ENCODE measurements at regions not wholly inside any gene's neighbourhood (a gene's known extent, or its start where the extent isn't known, plus 50 kb on each side); places are given as distances from the start of the nearest gene placed in this dataset.

DNA sequence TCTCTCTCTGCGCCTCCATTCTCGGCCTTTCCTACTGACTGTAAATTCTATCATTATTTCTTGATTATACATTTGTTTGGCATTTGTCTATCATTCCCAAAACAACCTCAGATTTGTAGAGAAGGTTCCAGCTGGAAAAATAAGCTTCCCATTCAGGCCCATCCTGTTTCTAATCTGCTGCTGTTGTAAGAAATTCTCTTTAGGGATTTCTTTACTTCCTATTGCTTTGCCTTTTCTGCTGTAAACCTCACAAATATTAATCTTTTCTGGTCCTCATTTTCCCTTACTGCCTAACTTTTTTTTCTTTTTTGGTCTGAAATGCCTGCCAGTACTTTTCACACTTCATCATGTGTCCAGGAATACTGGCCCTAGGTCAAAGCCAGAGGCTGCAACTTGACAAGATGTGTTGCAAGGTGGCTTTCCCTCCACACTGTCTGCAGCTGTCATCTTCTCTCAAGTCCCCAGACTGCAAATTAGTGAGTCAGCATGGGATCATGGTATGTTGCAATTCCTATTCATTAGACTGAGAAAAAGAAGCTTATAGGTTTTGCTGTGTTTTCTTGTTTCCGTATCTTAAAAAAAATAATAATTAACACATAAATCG, 858.7 kb upstream of the CHORDC1 start:
- H3K27me3 ChIP-seq (ENCODE audit: insufficient read depth, poor library complexity, severe bottlenecking) = no peaks in the 10 kb centered on the region
- peak in 1 of 2 experiments; percentile 67 for DNase-seq (ENCODE audit: low read depth in 1 of 2, low spot score in 1 of 2)
- no peak overlapping the region for H3K27ac ChIP-seq (replicated peaks)
- TF ChIP-seq GABPA (IDR thresholded peaks at IDR 0.05; ENCODE audit: low read depth) (no peak), POLR2AphosphoS5 (IDR thresholded peaks at IDR 0.05; ENCODE audit: low read depth) (no peak), SPI1 (IDR thresholded peaks at IDR 0.05; ENCODE audit: borderline replicate concordance, low read depth) (no peak)
- TF ChIP-seq, protein P1, sequence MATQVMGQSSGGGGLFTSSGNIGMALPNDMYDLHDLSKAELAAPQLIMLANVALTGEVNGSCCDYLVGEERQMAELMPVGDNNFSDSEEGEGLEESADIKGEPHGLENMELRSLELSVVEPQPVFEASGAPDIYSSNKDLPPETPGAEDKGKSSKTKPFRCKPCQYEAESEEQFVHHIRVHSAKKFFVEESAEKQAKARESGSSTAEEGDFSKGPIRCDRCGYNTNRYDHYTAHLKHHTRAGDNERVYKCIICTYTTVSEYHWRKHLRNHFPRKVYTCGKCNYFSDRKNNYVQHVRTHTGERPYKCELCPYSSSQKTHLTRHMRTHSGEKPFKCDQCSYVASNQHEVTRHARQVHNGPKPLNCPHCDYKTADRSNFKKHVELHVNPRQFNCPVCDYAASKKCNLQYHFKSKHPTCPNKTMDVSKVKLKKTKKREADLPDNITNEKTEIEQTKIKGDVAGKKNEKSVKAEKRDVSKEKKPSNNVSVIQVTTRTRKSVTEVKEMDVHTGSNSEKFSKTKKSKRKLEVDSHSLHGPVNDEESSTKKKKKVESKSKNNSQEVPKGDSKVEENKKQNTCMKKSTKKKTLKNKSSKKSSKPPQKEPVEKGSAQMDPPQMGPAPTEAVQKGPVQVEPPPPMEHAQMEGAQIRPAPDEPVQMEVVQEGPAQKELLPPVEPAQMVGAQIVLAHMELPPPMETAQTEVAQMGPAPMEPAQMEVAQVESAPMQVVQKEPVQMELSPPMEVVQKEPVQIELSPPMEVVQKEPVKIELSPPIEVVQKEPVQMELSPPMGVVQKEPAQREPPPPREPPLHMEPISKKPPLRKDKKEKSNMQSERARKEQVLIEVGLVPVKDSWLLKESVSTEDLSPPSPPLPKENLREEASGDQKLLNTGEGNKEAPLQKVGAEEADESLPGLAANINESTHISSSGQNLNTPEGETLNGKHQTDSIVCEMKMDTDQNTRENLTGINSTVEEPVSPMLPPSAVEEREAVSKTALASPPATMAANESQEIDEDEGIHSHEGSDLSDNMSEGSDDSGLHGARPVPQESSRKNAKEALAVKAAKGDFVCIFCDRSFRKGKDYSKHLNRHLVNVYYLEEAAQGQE (IDR thresholded peaks at IDR 0.05; ENCODE audit: insufficient replicate concordance, low read depth) = no peak
- TF ChIP-seq, protein P2, sequence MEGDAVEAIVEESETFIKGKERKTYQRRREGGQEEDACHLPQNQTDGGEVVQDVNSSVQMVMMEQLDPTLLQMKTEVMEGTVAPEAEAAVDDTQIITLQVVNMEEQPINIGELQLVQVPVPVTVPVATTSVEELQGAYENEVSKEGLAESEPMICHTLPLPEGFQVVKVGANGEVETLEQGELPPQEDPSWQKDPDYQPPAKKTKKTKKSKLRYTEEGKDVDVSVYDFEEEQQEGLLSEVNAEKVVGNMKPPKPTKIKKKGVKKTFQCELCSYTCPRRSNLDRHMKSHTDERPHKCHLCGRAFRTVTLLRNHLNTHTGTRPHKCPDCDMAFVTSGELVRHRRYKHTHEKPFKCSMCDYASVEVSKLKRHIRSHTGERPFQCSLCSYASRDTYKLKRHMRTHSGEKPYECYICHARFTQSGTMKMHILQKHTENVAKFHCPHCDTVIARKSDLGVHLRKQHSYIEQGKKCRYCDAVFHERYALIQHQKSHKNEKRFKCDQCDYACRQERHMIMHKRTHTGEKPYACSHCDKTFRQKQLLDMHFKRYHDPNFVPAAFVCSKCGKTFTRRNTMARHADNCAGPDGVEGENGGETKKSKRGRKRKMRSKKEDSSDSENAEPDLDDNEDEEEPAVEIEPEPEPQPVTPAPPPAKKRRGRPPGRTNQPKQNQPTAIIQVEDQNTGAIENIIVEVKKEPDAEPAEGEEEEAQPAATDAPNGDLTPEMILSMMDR (IDR thresholded peaks at IDR 0.05; ENCODE audit: insufficient read depth, low read length) = no peak
- H3K4me3 ChIP-seq (replicated peaks; ENCODE audit: insufficient read depth, low read length) = no peak overlapping the region

DNA sequence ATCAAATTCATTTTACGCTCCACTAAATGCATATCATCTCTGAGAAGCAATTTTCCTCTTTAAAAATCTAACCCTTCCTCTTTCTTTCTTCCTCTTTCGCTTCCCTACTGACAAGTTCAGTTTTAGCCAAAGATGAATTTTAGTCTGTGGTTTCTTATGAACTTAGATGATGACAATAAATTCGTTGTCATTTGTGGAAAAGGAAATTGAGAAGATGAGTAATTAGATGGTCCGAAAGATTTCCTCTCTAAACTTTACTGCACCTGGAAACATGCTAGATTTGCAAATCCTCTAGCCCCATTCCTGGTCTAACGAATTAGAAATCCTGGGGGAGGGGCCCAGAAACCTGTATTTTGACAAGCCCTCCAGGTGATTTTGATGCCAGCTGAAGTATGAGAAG, 855.4 kb upstream of the CHORDC1 start:
- DNase-seq (ENCODE audit: low read depth in 1 of 2, low spot score in 1 of 2) = no peak
- no peak overlapping the region for H3K27ac ChIP-seq (replicated peaks)
- H3K4me3 ChIP-seq (replicated peaks; ENCODE audit: insufficient read depth, low read length) = no peak overlapping the region
- TF ChIP-seq, protein P1 (IDR thresholded peaks at IDR 0.05; ENCODE audit: insufficient replicate concordance, low read depth) = no peak
- peak; percentile 23; the same call in 1 of the 2 replicates for TF ChIP-seq SPI1 (IDR thresholded peaks at IDR 0.05; ENCODE audit: borderline replicate concordance, low read depth)
- H3K27me3 ChIP-seq (ENCODE audit: insufficient read depth, poor library complexity, severe bottlenecking) = no peaks in the 10 kb centered on the region

DNA sequence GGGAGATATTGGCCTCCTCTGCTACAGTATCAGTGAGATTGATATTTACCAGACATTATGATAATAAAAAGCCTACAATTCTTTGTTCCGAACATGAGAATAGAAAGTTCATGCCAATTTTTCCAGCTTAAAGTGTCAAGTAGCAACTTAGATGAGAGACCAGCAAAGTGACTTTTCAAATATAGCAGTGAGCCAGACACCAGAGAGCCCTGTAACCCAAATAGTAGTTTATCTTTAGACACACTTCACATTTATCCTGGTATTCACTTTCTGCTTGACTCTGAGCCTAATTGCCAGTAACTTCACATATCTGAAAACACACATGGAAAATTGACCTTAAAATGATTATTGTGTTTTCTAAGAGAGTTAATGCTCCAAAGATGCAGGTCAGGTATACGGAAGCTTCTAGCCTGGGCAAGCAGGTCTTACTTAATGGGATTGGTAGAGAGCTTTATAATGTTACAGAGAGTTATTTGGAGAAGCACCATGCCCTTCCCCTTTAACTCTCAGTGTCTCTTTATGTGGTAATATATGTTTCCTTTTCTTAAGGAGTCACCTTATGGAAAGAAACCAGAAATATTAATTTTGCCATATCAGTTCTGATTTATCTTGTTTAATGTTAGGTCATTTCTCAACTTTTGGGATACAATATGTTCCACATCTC, 852.3 kb upstream of the CHORDC1 start:
- TF ChIP-seq SPI1 (IDR thresholded peaks at IDR 0.05; ENCODE audit: borderline replicate concordance, low read depth) (no peak), GABPA (IDR thresholded peaks at IDR 0.05; ENCODE audit: low read depth) (no peak), POLR2AphosphoS5 (IDR thresholded peaks at IDR 0.05; ENCODE audit: low read depth) (no peak)
- TF ChIP-seq, protein P1 (IDR thresholded peaks at IDR 0.05; ENCODE audit: insufficient replicate concordance, low read depth) = no peak
- TF ChIP-seq, protein P2 (IDR thresholded peaks at IDR 0.05; ENCODE audit: insufficient read depth, low read length) = no peak
- DNase-seq (ENCODE audit: low read depth in 1 of 2, low spot score in 1 of 2) = no peak
- Histone ChIP-seq H3K4me3 (replicated peaks; ENCODE audit: insufficient read depth, low read length) (no peak overlapping the region), H3K27me3 (ENCODE audit: insufficient read depth, poor library complexity, severe bottlenecking) (no peaks in the 10 kb centered on the region), H3K27ac (replicated peaks) (no peak overlapping the region)
